ENCODE measurements at regions not wholly inside any gene's neighbourhood (a gene's known extent, or its start where the extent isn't known, plus 50 kb on each side); places are given as distances from the start of the nearest gene placed in this dataset.

GRCh38 chr18:22067109-22067508, 102.3 kb upstream of the GATA6 start:
- no peak for TF ChIP-seq CTCF (IDR thresholded peaks at IDR 0.05 in 8 of 11, conservative IDR thresholded peaks at IDR 0.05 in 3 of 11)
- TF ChIP-seq POLR2A (IDR thresholded peaks at IDR 0.05), result no peak
- no peak for TF ChIP-seq POLR2AphosphoS5 (IDR thresholded peaks at IDR 0.05)
